ENCODE measurements at regions not wholly inside any gene's neighbourhood (a gene's known extent, or its start where the extent isn't known, plus 50 kb on each side); places are given as distances from the start of the nearest gene placed in this dataset.

DNA sequence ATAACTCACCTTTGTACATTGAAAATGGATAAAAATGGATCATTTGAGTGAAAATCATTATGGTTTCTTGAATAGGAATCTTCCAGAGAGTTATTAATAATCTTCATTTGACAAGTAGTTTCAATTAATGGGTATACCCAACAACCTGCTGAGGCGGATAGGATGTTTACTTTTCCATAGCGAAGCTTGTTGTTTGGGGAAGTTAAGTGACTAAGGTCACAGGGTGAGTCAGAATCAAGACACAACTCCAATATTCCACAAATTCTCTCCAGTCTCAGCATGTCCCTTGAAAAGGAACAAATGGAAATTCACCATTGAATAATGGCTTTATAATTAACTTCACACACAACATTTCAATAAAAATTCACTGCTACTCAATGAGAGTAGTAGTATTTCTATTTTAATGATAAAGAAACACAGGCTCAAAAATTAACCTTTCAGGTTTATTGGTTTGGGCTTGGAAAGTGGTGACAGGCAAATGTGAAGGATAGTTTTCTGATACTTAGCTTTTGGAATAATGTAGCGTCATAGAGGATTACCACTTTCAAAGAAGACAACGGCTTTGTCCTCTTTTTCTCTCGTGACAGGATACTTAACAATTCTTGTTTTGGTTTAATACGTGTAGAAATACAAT is 211.3 kb downstream of the GPD2 start:
- no peak for DNase-seq (ENCODE audit: low read depth)
- TF ChIP-seq, protein P1, sequence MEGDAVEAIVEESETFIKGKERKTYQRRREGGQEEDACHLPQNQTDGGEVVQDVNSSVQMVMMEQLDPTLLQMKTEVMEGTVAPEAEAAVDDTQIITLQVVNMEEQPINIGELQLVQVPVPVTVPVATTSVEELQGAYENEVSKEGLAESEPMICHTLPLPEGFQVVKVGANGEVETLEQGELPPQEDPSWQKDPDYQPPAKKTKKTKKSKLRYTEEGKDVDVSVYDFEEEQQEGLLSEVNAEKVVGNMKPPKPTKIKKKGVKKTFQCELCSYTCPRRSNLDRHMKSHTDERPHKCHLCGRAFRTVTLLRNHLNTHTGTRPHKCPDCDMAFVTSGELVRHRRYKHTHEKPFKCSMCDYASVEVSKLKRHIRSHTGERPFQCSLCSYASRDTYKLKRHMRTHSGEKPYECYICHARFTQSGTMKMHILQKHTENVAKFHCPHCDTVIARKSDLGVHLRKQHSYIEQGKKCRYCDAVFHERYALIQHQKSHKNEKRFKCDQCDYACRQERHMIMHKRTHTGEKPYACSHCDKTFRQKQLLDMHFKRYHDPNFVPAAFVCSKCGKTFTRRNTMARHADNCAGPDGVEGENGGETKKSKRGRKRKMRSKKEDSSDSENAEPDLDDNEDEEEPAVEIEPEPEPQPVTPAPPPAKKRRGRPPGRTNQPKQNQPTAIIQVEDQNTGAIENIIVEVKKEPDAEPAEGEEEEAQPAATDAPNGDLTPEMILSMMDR (IDR thresholded peaks at IDR 0.05; ENCODE audit: insufficient read depth, low read length): no peak
- no peak overlapping the region for H3K4me3 ChIP-seq (ENCODE audit: low read depth, low read length)

DNA sequence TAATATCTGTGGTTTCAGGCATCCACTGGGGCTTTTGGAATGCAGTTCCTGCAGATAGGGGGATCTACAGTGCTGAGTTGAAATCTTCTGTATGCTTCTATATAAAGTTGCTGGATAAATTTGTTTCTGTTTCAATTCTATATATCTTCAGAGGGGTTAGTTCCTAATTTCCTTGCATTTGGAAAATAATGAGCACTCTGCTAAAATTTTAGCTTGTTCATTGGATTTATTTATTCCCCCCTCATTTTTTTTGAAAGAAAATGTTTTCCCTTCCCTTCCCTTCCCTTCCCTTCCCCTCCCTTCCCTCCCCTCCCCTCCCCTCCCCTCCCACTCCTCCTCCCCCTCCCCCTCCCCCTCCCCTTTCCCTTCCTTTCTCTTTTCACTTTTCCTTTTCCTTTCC is 212.3 kb downstream of the GPD2 start:
- DNase-seq (ENCODE audit: low read depth): no peak
- H3K4me3 ChIP-seq (ENCODE audit: low read depth, low read length): no peak overlapping the region
- TF ChIP-seq, protein P1 (IDR thresholded peaks at IDR 0.05; ENCODE audit: insufficient read depth, low read length): no peak

DNA sequence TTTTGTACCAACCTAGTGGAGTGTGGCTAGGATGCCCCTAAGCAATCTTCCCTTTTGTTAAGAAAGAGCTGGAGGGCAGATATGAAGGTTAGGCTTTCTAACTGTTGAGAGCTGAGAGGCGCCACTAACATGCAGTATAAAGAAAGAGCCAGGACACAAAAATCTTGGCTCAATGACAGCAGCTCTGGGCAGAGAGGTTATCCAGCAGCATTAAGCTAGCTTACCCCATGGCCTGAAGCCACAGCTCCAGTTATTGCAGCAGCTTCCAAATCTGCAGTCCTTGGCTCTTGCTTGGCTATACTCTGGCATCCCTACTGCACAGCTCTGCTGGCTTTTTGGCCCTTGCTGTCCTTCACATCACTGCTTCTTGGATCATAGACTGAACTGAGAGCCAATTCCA is 213.4 kb downstream of the GPD2 start:
- TF ChIP-seq, protein P1 (IDR thresholded peaks at IDR 0.05; ENCODE audit: insufficient read depth, low read length): no peak
- DNase-seq (ENCODE audit: low read depth): peak; percentile 24
- no peak overlapping the region for H3K4me3 ChIP-seq (ENCODE audit: low read depth, low read length)

- TF ChIP-seq, protein P1 (IDR thresholded peaks at IDR 0.05; ENCODE audit: insufficient read depth, low read length): no peak
- DNase-seq (ENCODE audit: low read depth): no peak
- no peak overlapping the region for H3K4me3 ChIP-seq (ENCODE audit: low read depth, low read length)
These were observed 216.5 kb downstream of the GPD2 start for GRCh38 chr2:156652691-156653090.

- DNase-seq (ENCODE audit: low read depth): no peak
- no peak overlapping the region for H3K4me3 ChIP-seq (ENCODE audit: low read depth, low read length)
- TF ChIP-seq, protein P1 (IDR thresholded peaks at IDR 0.05; ENCODE audit: insufficient read depth, low read length): no peak
These were observed 217.5 kb downstream of the GPD2 start for GRCh38 chr2:156653675-156654074.

DNA sequence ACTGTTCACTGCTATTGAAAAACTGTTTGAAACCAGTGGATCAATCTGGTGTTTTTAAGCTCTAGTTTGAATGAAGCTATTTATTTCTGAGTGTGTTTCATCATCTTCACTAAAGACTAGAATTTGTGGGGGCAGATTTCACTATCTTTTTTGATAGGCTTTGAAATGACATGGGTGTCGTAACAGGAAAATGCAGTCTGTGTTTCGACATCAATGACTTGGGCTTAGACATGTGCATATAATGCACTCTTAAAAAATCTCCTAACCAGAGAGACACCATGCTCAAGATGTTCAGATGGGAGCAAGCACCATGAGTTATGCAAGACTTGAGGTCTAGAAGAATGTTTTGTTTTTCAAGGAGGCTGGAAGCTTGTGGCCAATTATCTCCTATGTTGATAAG is 221.6 kb downstream of the GPD2 start:
- no peak overlapping the region for H3K4me3 ChIP-seq (ENCODE audit: low read depth, low read length)
- TF ChIP-seq, protein P1 (IDR thresholded peaks at IDR 0.05; ENCODE audit: insufficient read depth, low read length): no peak
- DNase-seq (ENCODE audit: low read depth): no peak

DNA sequence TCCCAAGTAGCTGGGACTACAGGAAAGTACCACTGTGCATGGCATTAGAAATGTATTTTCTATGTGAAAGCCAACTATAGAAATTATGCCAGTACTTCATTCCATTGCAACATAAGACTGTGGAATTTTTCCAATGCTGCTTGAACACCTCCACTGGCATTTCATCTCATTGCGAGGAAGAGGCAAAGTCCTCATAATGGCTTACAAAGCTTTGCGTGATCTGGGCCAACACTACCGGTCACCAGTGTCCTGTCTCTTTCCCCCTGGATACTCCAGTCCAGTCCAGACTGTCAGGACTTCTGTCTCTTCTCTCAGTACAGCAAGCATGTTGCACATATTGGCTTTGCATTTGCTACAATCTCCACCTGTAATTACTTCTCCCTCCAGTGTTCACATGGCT is 223.5 kb downstream of the GPD2 start:
- DNase-seq (ENCODE audit: low read depth): no peak
- H3K4me3 ChIP-seq (ENCODE audit: low read depth, low read length): no peak overlapping the region
- TF ChIP-seq, protein P1 (IDR thresholded peaks at IDR 0.05; ENCODE audit: insufficient read depth, low read length): no peak

Measured in fibroblast of the aortic adventitia (primary cell).